Sigmoid colon (tissue), 4 donors: ENCODE measurements at regions not wholly inside any gene's neighbourhood (a gene's known extent, or its start where the extent isn't known, plus 50 kb on each side); places are given as distances from the start of the nearest gene placed in this dataset.

Experiments
- CTCF ChIP-seq, 4 experiments: fragments of 450-650 bp in 3 of 4; fragments of 200-600 bp in 1 of 4; IDR thresholded peaks; one replicate each; pipeline ENCODE4 v1.5.1; 2016 to 2019; ENCODE audit warnings: antibody characterized with exemption in 4 of 4, mild to moderate bottlenecking in 3 of 4, moderate library complexity in 2 of 4
- EP300 ChIP-seq, 4 donors: sonication (generic); formaldehyde crosslinking; IDR thresholded peaks; one replicate each; pipeline ENCODE4 v1.6.1; 2017; ENCODE audit warnings: antibody characterized with exemption in 4 of 4
- POLR2A ChIP-seq, 2 donors: fragments of 450-650 bp; IDR thresholded peaks; one replicate each; pipeline ENCODE4 v1.6.1; 2016; ENCODE audit warnings: antibody characterized with exemption in 2 of 2, mild to moderate bottlenecking in 2 of 2, moderate library complexity in 2 of 2
- POLR2AphosphoS5 ChIP-seq, 4 donors: sonication (generic); formaldehyde crosslinking; IDR thresholded peaks; one replicate each; pipeline ENCODE4 v1.6.1; 2017; ENCODE audit warnings: antibody characterized with exemption in 4 of 4

- no peak for TF ChIP-seq CTCF (IDR thresholded peaks at IDR 0.05)
- TF ChIP-seq POLR2A (IDR thresholded peaks at IDR 0.05) = no peak
- no peak for TF ChIP-seq POLR2AphosphoS5 (IDR thresholded peaks at IDR 0.05)
- TF ChIP-seq EP300 (IDR thresholded peaks at IDR 0.05) = no peak
Measured at GRCh38 chr6:67212584-67212983, 1422.5 kb upstream of the ADGRB3 start.
